Calu3 (cell line): ENCODE measurements at regions not wholly inside any gene's neighbourhood (a gene's known extent, or its start where the extent isn't known, plus 50 kb on each side); places are given as distances from the start of the nearest gene placed in this dataset.

ENCODE experiments used
- BruUV-seq: library from RNA; stranded (reverse); fragments of 400-500 nt; replicated peaks from 2 replicates; lab custom pipeline; 2021; lab: Mats Ljungman, UMichigan
- CTCF ChIA-PET: fragments of 300-600 bp; sonication (Branson Sonifier 250); formaldehyde crosslinking; loops from one replicate; lab custom pipeline; 2022; ENCODE audit warnings: antibody characterized with exemption; lab: Charles Lee
- DNase-seq: peaks from one replicate; pipeline ENCODE4 v3.0.0; 2022
- H3K27ac Mint-ChIP-seq: one replicate; pipeline ENCODE4 v1.8.0; 2022; ENCODE audit warnings: mixed read lengths; ENCODE audit not compliant: unreplicated experiment
- H3K27me3 Mint-ChIP-seq: one replicate; pipeline ENCODE4 v1.8.0; 2022; ENCODE audit warnings: mixed read lengths; ENCODE audit not compliant: unreplicated experiment
- H3K36me3 Mint-ChIP-seq: one replicate; pipeline ENCODE4 v1.8.0; 2022; ENCODE audit warnings: mild to moderate bottlenecking, moderate library complexity, mixed read lengths; ENCODE audit not compliant: insufficient read depth, unreplicated experiment
- H3K4me1 Mint-ChIP-seq: one replicate; pipeline ENCODE4 v1.8.0; 2022; ENCODE audit warnings: mild to moderate bottlenecking, low read depth, mixed read lengths; ENCODE audit not compliant: unreplicated experiment
- H3K4me3 Mint-ChIP-seq: one replicate; pipeline ENCODE4 v1.8.0; 2022; ENCODE audit warnings: mild to moderate bottlenecking, low read depth, moderate library complexity, mixed read lengths; ENCODE audit not compliant: unreplicated experiment
- H3K9me3 Mint-ChIP-seq: one replicate; pipeline ENCODE4 v1.8.0; 2022; ENCODE audit warnings: low read depth, mixed read lengths; ENCODE audit not compliant: unreplicated experiment
- CTCF ChIP-seq: fragments of 200-600 bp; IDR thresholded peaks from one replicate; pipeline ENCODE4 v1.8.0; 2022; ENCODE audit warnings: antibody characterized with exemption; ENCODE audit not compliant: unreplicated experiment
- intact Hi-C: fragments of 100-400 bp; cut with micrococcal nuclease; formaldehyde crosslinking; loops from one replicate; pipeline ENCODE4 v1.10.0; 2022; ENCODE audit not compliant: unreplicated experiment

GRCh38 chr6:126524811-126525326, 185.0 kb downstream of the CENPW start:
- H3K27ac Mint-ChIP-seq: no peak overlapping the region
- intact Hi-C loops: no loop called here
- no peaks in the 10 kb centered on the region for H3K9me3 Mint-ChIP-seq
- no TSS peak for BruUV-seq
- no peak for DNase-seq
- no peaks in the 10 kb centered on the region for H3K27me3 Mint-ChIP-seq
- no peak overlapping the region for H3K4me3 Mint-ChIP-seq
- no peaks in the 10 kb centered on the region for H3K4me1 Mint-ChIP-seq
- no peak for TF ChIP-seq CTCF
- CTCF ChIA-PET: no interaction called here
- H3K36me3 Mint-ChIP-seq: no peaks in the 10 kb centered on the region

GRCh38 chr6:126526547-126526946, 186.6 kb downstream of the CENPW start:
- CTCF ChIA-PET: no interaction called here

GRCh38 chr6:126526996-126527606, 187.2 kb downstream of the CENPW start:
- H3K27me3 Mint-ChIP-seq: no peaks in the 10 kb centered on the region
- CTCF ChIA-PET: no interaction called here

More at GRCh38 chr6:126526547-126526946, 186.6 kb downstream of the CENPW start:
- Mint-ChIP-seq H3K4me3 (no peak overlapping the region), H3K27me3 (no peaks in the 10 kb centered on the region), H3K36me3 (no peaks in the 10 kb centered on the region), H3K9me3 (no peaks in the 10 kb centered on the region), H3K4me1 (peaks cover 7% of the 10 kb centered on the region), H3K27ac (no peak overlapping the region)
- no peak for DNase-seq
- intact Hi-C loops: no loop called here
- no TSS peak for BruUV-seq
- no peak for TF ChIP-seq CTCF

GRCh38 chr6:126529637-126530362, 189.9 kb downstream of the CENPW start:
- Mint-ChIP-seq H3K27ac (no peak overlapping the region), H3K9me3 (no peaks in the 10 kb centered on the region), H3K4me1 (peaks cover 10% of the 10 kb centered on the region), H3K27me3 (no peaks in the 10 kb centered on the region), H3K4me3 (no peak overlapping the region), H3K36me3 (no peaks in the 10 kb centered on the region)
- CTCF ChIA-PET: interaction anchor here (0.7 kb wide), 1 partner anchor 590 kb away, joined by 6 read pairs; no protein-coding TSS in a partner anchor
- no TSS peak for BruUV-seq
- no peak for DNase-seq
- intact Hi-C loops: loop anchor here (10.0 kb wide), 1 partner anchor 355 kb away; no protein-coding TSS in a partner anchor
- TF ChIP-seq CTCF: no peak

More at GRCh38 chr6:126526996-126527606, 187.2 kb downstream of the CENPW start:
- no peak for DNase-seq
- Mint-ChIP-seq H3K4me3 (no peak overlapping the region), H3K36me3 (no peaks in the 10 kb centered on the region), H3K4me1 (peaks cover 10% of the 10 kb centered on the region), H3K27ac (no peak overlapping the region), H3K9me3 (no peaks in the 10 kb centered on the region)
- BruUV-seq: no TSS peak
- TF ChIP-seq CTCF: no peak
- intact Hi-C loops: no loop called here
